ENCODE measurements at regions not wholly inside any gene's neighbourhood (a gene's known extent, or its start where the extent isn't known, plus 50 kb on each side); places are given as distances from the start of the nearest gene placed in this dataset.
"Not testable (repeated sequence)": the region's sequence is repeated elsewhere in the genome, so short reads cannot be mapped to it uniquely, and the experiment has no call there.

DNA sequence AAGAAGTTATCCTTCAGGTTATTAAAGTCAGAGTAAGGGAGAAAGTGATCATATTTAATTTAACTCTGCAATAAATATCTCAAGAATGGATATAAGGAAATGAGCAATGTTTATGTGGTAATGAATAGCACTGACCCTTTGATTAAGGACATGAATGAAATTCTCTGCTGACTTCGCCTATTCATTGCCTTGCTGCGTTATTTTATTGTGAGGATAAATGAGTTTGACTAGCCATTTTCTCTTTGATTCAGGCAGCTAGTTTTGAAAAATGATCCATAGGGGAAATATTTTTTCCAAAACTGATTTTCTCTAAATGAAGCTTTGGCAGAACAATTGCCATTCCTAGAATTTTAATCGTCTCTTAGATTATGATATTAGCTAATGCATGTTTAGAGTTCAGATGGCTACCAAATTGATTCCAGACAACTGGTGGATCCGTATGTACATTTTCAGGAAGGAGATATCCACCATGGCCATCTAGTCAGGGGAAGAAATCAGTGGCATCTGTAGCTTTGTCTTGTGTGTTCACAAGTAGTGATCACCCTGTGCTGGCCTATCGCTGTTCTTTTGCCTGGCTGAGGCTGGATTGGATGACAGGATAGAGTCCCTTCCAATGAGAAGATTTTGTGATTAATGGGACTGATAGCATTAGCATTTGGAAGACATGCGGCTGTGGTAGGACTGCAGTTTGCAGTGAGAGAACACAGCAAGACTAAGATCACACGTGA, 302.3 kb upstream of the RGS6 start:
- Histone ChIP-seq H3K36me3 (ENCODE audit: control insufficient read depth, insufficient read depth, low read length) (peaks cover 4% of the 10 kb centered on the region), H3K4me1 (ENCODE audit: control insufficient read depth, insufficient read depth, low read length, poor library complexity, severe bottlenecking) (no peaks in the 10 kb centered on the region), H3K27ac (ENCODE audit: low read depth, low read length, severe bottlenecking) (no peak overlapping the region), H3K9me3 (ENCODE audit: control insufficient read depth, low read length) (no peaks in the 10 kb centered on the region), H3K4me3 (ENCODE audit: extremely low read depth, insufficient read depth, low read length, poor library complexity, severe bottlenecking) (no peak overlapping the region)
- WGBS, 2 experiments (ENCODE audit: insufficient coverage in 2 of 2): 98% methylated on average over 6 to 7 of the region's 7 CpGs

DNA sequence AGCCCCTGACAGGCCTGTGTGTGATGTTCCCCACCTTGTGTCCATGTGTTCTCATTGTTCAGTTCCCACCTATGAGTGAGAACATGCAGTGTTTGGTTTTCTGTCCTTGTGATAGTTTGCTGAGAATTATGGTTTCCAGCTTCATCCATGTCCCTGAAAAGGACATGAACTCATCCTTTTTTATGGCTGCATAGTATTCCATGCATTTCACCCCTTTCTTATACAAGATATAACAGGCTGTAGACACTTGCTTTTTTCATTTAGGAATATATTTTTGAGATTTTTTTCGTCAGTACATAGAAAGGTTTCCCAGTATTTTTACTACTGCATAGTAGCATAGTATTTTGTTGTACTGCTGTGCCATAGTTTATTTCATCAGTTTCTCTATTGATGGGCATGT, 301.2 kb upstream of the RGS6 start:
- not testable (repeated sequence) for H3K4me3 ChIP-seq (ENCODE audit: extremely low read depth, insufficient read depth, low read length, poor library complexity, severe bottlenecking); H3K9me3 ChIP-seq (ENCODE audit: control insufficient read depth, low read length); H3K36me3 ChIP-seq (ENCODE audit: control insufficient read depth, insufficient read depth, low read length); H3K27ac ChIP-seq (ENCODE audit: low read depth, low read length, severe bottlenecking); H3K4me1 ChIP-seq (ENCODE audit: control insufficient read depth, insufficient read depth, low read length, poor library complexity, severe bottlenecking)
- WGBS, 2 experiments (ENCODE audit: insufficient coverage in 2 of 2): no CpG with 5 or more reads among the region's 1 CpG

- Histone ChIP-seq H3K9me3 (ENCODE audit: control insufficient read depth, low read length) (no peaks in the 10 kb centered on the region), H3K27ac (ENCODE audit: low read depth, low read length, severe bottlenecking) (no peak overlapping the region), H3K4me3 (ENCODE audit: extremely low read depth, insufficient read depth, low read length, poor library complexity, severe bottlenecking) (no peak overlapping the region), H3K36me3 (ENCODE audit: control insufficient read depth, insufficient read depth, low read length) (peaks cover 3% of the 10 kb centered on the region), H3K4me1 (ENCODE audit: control insufficient read depth, insufficient read depth, low read length, poor library complexity, severe bottlenecking) (no peaks in the 10 kb centered on the region)
- WGBS, 2 experiments (ENCODE audit: insufficient coverage in 2 of 2): 45 to 70% methylated on average over 2 to 3 of the region's 4 CpGs
These were observed 299.7 kb upstream of the RGS6 start for GRCh38 chr14:71632440-71632946.

DNA sequence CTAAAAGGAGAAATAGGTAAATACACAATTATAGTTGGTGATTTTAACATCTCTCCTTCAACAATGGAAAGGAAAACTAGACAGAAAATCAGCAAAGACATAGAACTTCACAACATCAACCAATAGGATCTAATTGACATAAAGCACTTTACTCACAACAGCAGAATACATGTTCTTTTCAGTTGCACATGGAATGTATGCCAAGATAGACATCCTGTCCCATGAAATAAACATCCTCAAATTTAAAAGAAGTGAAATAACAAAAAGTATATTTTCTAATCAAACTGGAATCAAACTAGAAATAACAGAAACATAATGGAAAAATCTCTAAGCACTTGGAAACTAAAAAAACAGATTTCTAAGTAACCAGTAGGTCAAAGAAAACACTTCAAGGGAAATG, 296.2 kb upstream of the RGS6 start:
- Histone ChIP-seq H3K27ac (ENCODE audit: low read depth, low read length, severe bottlenecking) (no peak overlapping the region), H3K4me1 (ENCODE audit: control insufficient read depth, insufficient read depth, low read length, poor library complexity, severe bottlenecking) (peaks cover 3% of the 10 kb centered on the region), H3K4me3 (ENCODE audit: extremely low read depth, insufficient read depth, low read length, poor library complexity, severe bottlenecking) (no peak overlapping the region), H3K36me3 (ENCODE audit: control insufficient read depth, insufficient read depth, low read length) (peaks cover 6% of the 10 kb centered on the region), H3K9me3 (ENCODE audit: control insufficient read depth, low read length) (no peaks in the 10 kb centered on the region)

GRCh38 chr14:71636820-71637471, 295.3 kb upstream of the RGS6 start:
- H3K9me3 ChIP-seq (ENCODE audit: control insufficient read depth, low read length): no peaks in the 10 kb centered on the region
- peaks cover 3% of the 10 kb centered on the region for H3K4me1 ChIP-seq (ENCODE audit: control insufficient read depth, insufficient read depth, low read length, poor library complexity, severe bottlenecking)
- H3K4me3 ChIP-seq (ENCODE audit: extremely low read depth, insufficient read depth, low read length, poor library complexity, severe bottlenecking): no peak overlapping the region
- H3K36me3 ChIP-seq (ENCODE audit: control insufficient read depth, insufficient read depth, low read length): peaks cover 6% of the 10 kb centered on the region
- 83 to 98% methylated on average over 4 to 5 of the region's 14 CpGs for WGBS, 2 experiments (ENCODE audit: insufficient coverage in 2 of 2)
- no peak overlapping the region for H3K27ac ChIP-seq (ENCODE audit: low read depth, low read length, severe bottlenecking)

GRCh38 chr14:71638523-71639196, 293.6 kb upstream of the RGS6 start:
- Histone ChIP-seq H3K4me3 (ENCODE audit: extremely low read depth, insufficient read depth, low read length, poor library complexity, severe bottlenecking) (no peak overlapping the region), H3K4me1 (ENCODE audit: control insufficient read depth, insufficient read depth, low read length, poor library complexity, severe bottlenecking) (peaks cover 3% of the 10 kb centered on the region), H3K27ac (ENCODE audit: low read depth, low read length, severe bottlenecking) (no peak overlapping the region), H3K9me3 (ENCODE audit: control insufficient read depth, low read length) (peaks cover 3% of the 10 kb centered on the region), H3K36me3 (ENCODE audit: control insufficient read depth, insufficient read depth, low read length) (peaks cover 6% of the 10 kb centered on the region)
- WGBS, 2 experiments (ENCODE audit: insufficient coverage in 2 of 2): 97 to 100% methylated on average over 2 of the region's 3 CpGs

- Histone ChIP-seq H3K9me3 (ENCODE audit: control insufficient read depth, low read length) (peaks cover 3% of the 10 kb centered on the region), H3K27ac (ENCODE audit: low read depth, low read length, severe bottlenecking) (no peak overlapping the region), H3K36me3 (ENCODE audit: control insufficient read depth, insufficient read depth, low read length) (peaks cover under 1% of the 10 kb centered on the region), H3K4me1 (ENCODE audit: control insufficient read depth, insufficient read depth, low read length, poor library complexity, severe bottlenecking) (peaks cover 3% of the 10 kb centered on the region), H3K4me3 (ENCODE audit: extremely low read depth, insufficient read depth, low read length, poor library complexity, severe bottlenecking) (no peak overlapping the region)
- WGBS, 2 experiments (ENCODE audit: insufficient coverage in 2 of 2): no CpG with 5 or more reads among the region's 1 CpG
These were observed 289.5 kb upstream of the RGS6 start for GRCh38 chr14:71642715-71643114.

GRCh38 chr14:71645656-71646055, 286.6 kb upstream of the RGS6 start:
- Histone ChIP-seq H3K4me1 (ENCODE audit: control insufficient read depth, insufficient read depth, low read length, poor library complexity, severe bottlenecking) (no peaks in the 10 kb centered on the region), H3K4me3 (ENCODE audit: extremely low read depth, insufficient read depth, low read length, poor library complexity, severe bottlenecking) (no peak overlapping the region), H3K27ac (ENCODE audit: low read depth, low read length, severe bottlenecking) (no peak overlapping the region), H3K36me3 (ENCODE audit: control insufficient read depth, insufficient read depth, low read length) (no peaks in the 10 kb centered on the region), H3K9me3 (ENCODE audit: control insufficient read depth, low read length) (peaks cover 3% of the 10 kb centered on the region)
- 91 to 96% methylated on average over 3 to 4 of the region's 4 CpGs for WGBS, 2 experiments (ENCODE audit: insufficient coverage in 2 of 2)

- Histone ChIP-seq H3K4me1 (ENCODE audit: control insufficient read depth, insufficient read depth, low read length, poor library complexity, severe bottlenecking) (no peaks in the 10 kb centered on the region), H3K27ac (ENCODE audit: low read depth, low read length, severe bottlenecking) (no peak overlapping the region)
- no CpG with 5 or more reads among the region's 1 CpG for WGBS, 2 experiments (ENCODE audit: insufficient coverage in 2 of 2)
These were observed 285.7 kb upstream of the RGS6 start for GRCh38 chr14:71646518-71646917.

DNA sequence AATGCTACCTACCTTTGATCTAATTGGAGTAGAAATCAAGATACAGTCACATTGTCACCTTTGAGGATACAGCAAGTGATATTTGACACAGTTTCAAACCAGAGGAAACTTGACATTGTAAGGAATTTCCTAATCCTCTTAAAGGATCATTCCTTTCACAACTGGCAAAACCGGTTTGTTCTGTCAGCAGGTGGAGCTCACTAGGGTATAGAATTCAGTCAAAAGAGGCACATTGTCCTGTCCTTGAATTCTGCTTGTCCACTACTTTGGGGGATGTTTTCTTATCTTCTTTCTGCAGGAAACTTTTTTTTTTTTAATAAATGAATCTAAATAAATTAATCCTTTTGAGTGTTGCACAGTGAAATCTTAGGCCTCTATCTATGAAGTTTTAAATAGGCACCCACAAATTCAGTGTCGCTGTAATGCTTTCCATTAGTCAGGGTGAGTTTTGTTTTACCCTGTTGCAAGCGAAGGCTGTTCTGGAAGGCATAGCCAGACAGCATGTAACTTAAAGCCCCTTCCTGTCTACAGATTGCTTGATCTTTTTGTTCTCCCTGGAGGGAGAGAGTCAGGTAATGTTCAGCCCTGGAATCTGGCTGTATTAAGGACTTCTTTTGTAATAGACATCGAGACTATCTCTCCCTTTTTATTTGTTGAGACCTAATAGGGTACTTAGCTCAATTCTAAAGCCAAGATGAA, 285.0 kb upstream of the RGS6 start:
- 56 to 57% methylated on average over 2 of the region's 4 CpGs for whole genome bisulfite sequencing, 2 experiments (ENCODE audit: insufficient coverage in 2 of 2)
- H3K4me3 ChIP-seq (ENCODE audit: extremely low read depth, insufficient read depth, low read length, poor library complexity, severe bottlenecking): no peak overlapping the region
- no peak overlapping the region for H3K27ac ChIP-seq (ENCODE audit: low read depth, low read length, severe bottlenecking)
- H3K9me3 ChIP-seq (ENCODE audit: control insufficient read depth, low read length): peaks cover 6% of the 10 kb centered on the region
- no peaks in the 10 kb centered on the region for H3K4me1 ChIP-seq (ENCODE audit: control insufficient read depth, insufficient read depth, low read length, poor library complexity, severe bottlenecking)
- peaks cover 5% of the 10 kb centered on the region for H3K36me3 ChIP-seq (ENCODE audit: control insufficient read depth, insufficient read depth, low read length)

More at GRCh38 chr14:71646518-71646917, 285.7 kb upstream of the RGS6 start:
- Histone ChIP-seq H3K4me3 (ENCODE audit: extremely low read depth, insufficient read depth, low read length, poor library complexity, severe bottlenecking) (no peak overlapping the region), H3K9me3 (ENCODE audit: control insufficient read depth, low read length) (peaks cover 3% of the 10 kb centered on the region), H3K36me3 (ENCODE audit: control insufficient read depth, insufficient read depth, low read length) (no peaks in the 10 kb centered on the region)

Measured in mesodermal cell (in vitro differentiated cells).